ENCODE measurements at regions not wholly inside any gene's neighbourhood (a gene's known extent, or its start where the extent isn't known, plus 50 kb on each side); places are given as distances from the start of the nearest gene placed in this dataset.
"Not testable (repeated sequence)": the region's sequence is repeated elsewhere in the genome, so short reads cannot be mapped to it uniquely, and the experiment has no call there.

DNA sequence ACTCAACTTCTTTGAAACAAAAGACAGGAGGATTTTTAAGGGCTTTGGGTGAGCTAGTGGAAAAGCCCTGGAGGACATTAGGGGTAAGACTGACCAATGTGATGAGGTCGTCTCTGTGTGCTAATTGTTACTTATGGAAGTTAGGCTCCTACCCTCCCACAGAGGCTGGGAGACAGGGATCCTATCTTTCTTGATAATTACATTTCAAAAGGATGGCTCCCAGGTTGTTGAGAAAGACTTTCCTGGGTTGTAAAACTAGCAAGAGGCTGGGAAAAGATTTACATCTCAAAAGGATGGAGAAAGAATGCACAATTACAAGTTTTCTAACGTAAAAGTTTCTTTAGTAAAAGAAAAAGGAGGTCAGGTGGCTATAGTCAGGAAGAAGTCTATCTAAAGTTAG lies 605.8 kb upstream of the GOT2 start:
- Mint-ChIP-seq H3K4me3 (no peak overlapping the region), H3K27me3 (ENCODE audit: low read depth) (no peaks in the 10 kb centered on the region), H3K36me3 (ENCODE audit: insufficient read depth in 2 of 2) (no peaks in the 10 kb centered on the region), H3K4me1 (ENCODE audit: low read depth) (no peaks in the 10 kb centered on the region), H3K27ac (no peak overlapping the region), H3K9me3 (peaks cover 0 to 3% of the 10 kb centered on the region in 2 donors)
- DNase-seq (no peak), ATAC-seq (replicated peaks in 1 of 2) (no peak)

DNA sequence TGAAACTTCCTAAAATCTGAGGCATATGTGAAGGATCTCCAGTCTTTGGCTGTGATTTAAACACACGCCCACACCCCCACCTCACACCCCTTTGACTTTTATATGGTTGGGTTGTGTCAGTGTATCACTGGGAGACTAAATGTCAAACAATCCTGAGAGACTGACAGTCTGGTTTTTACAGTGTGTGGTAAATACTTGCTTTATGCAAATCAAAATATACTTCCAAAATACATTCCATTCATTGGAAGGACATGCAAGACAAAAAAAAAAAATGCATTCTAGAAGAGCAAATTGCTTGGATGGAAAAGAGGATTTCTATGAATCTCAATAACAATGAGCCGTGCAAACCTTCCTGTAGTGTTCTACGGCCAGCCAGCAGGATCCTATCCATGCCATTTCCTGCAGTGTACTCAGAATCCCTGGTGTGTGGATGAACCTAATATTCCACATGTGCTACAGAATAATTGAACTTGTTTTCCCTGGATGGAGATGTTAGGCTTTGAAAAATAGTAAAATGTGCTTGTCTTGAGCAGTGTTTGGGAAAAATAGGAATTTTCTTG lies 602.1 kb upstream of the GOT2 start:
- Mint-ChIP-seq H3K9me3 (peaks cover 3 to 5% of the 10 kb centered on the region in 2 donors), H3K27ac (no peak overlapping the region), H3K27me3 (ENCODE audit: low read depth) (peaks cover 7% of the 10 kb centered on the region), H3K4me3 (no peak overlapping the region), H3K36me3 (ENCODE audit: insufficient read depth in 2 of 2) (no peaks in the 10 kb centered on the region), H3K4me1 (ENCODE audit: low read depth) (peaks cover 6% of the 10 kb centered on the region)
- no peak for DNase-seq
- ATAC-seq (replicated peaks in 1 of 2): no peak

DNA sequence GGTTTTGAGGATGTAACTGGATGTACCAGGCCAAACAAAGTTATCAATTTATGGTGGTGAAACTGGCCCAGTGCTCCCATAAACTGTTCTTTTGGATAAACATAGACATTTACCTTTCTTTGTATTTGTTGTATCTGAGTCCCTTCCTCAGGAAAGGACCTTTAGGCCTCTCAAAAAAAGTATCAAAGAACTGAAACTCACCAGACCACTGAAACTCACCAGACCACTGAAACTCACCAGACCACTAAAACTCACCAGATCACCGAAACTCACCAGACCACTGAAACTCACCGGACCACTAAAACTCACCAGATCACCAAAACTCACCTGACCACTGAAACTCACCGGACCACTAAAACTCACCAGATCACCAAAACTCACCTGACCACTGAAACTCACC lies 597.6 kb upstream of the GOT2 start:
- not testable (repeated sequence) for H3K9me3 Mint-ChIP-seq; ATAC-seq (replicated peaks in 1 of 2); H3K27ac Mint-ChIP-seq; H3K4me1 Mint-ChIP-seq (ENCODE audit: low read depth); H3K27me3 Mint-ChIP-seq (ENCODE audit: low read depth); H3K36me3 Mint-ChIP-seq (ENCODE audit: insufficient read depth in 2 of 2); H3K4me3 Mint-ChIP-seq
- peak in 1 of 2 donors; percentile 1 for DNase-seq

- DNase-seq: no peak
- Mint-ChIP-seq H3K4me3 (no peak overlapping the region), H3K27me3 (ENCODE audit: low read depth) (peaks cover 7% of the 10 kb centered on the region), H3K4me1 (ENCODE audit: low read depth) (peaks cover 6% of the 10 kb centered on the region), H3K27ac (no peak overlapping the region), H3K9me3 (peaks cover 2 to 4% of the 10 kb centered on the region in 2 donors), H3K36me3 (ENCODE audit: insufficient read depth in 2 of 2) (no peaks in the 10 kb centered on the region)
- ATAC-seq (replicated peaks in 1 of 2): no peak
These were observed 596.0 kb upstream of the GOT2 start for GRCh38 chr16:59330019-59330670.

- Mint-ChIP-seq H3K36me3 (ENCODE audit: insufficient read depth in 2 of 2) (no peaks in the 10 kb centered on the region), H3K4me1 (ENCODE audit: low read depth) (peaks cover 6% of the 10 kb centered on the region), H3K9me3 (peaks cover 2 to 6% of the 10 kb centered on the region in 2 donors), H3K27me3 (ENCODE audit: low read depth) (peaks cover 7% of the 10 kb centered on the region), H3K4me3 (no peak overlapping the region), H3K27ac (no peak overlapping the region)
- ATAC-seq (replicated peaks in 1 of 2) (no peak), DNase-seq (no peak)
These were observed 594.8 kb upstream of the GOT2 start for GRCh38 chr16:59328961-59329360.

GRCh38 chr16:59327894-59328293 lies 593.8 kb upstream of the GOT2 start:
- Mint-ChIP-seq H3K9me3 (peaks cover 0 to 6% of the 10 kb centered on the region in 2 donors), H3K27me3 (ENCODE audit: low read depth) (no peaks in the 10 kb centered on the region), H3K27ac (no peak overlapping the region), H3K4me3 (no peak overlapping the region), H3K4me1 (ENCODE audit: low read depth) (peaks cover 6% of the 10 kb centered on the region), H3K36me3 (ENCODE audit: insufficient read depth in 2 of 2) (no peaks in the 10 kb centered on the region)
- DNase-seq (no peak), ATAC-seq (replicated peaks in 1 of 2) (no peak)

- DNase-seq: no peak
- no peak for ATAC-seq (replicated peaks in 1 of 2)
- Mint-ChIP-seq H3K4me1 (ENCODE audit: low read depth) (peaks cover 3% of the 10 kb centered on the region), H3K27me3 (ENCODE audit: low read depth) (no peaks in the 10 kb centered on the region), H3K9me3 (peaks cover 0 to 4% of the 10 kb centered on the region in 2 donors), H3K36me3 (ENCODE audit: insufficient read depth in 2 of 2) (no peaks in the 10 kb centered on the region), H3K27ac (no peak overlapping the region), H3K4me3 (no peak overlapping the region)
These were observed 592.8 kb upstream of the GOT2 start for GRCh38 chr16:59326955-59327354.

- DNase-seq: no peak
- no peaks in the 10 kb centered on the region for H3K4me1 Mint-ChIP-seq (ENCODE audit: low read depth)
- peaks cover 0 to 3% of the 10 kb centered on the region in 2 donors for H3K9me3 Mint-ChIP-seq
- ATAC-seq (replicated peaks in 1 of 2): no peak
- no peak overlapping the region for H3K4me3 Mint-ChIP-seq
- H3K27me3 Mint-ChIP-seq (ENCODE audit: low read depth): no peaks in the 10 kb centered on the region
- no peak overlapping the region for H3K27ac Mint-ChIP-seq
- no peaks in the 10 kb centered on the region for H3K36me3 Mint-ChIP-seq (ENCODE audit: insufficient read depth in 2 of 2)
These were observed 590.3 kb upstream of the GOT2 start for GRCh38 chr16:59324462-59324861.

- Mint-ChIP-seq H3K36me3 (ENCODE audit: insufficient read depth in 2 of 2) (no peaks in the 10 kb centered on the region), H3K4me3 (no peak overlapping the region), H3K27ac (no peak overlapping the region), H3K4me1 (ENCODE audit: low read depth) (no peaks in the 10 kb centered on the region), H3K9me3 (peaks cover 3 to 4% of the 10 kb centered on the region in 2 donors), H3K27me3 (ENCODE audit: low read depth) (no peaks in the 10 kb centered on the region)
- DNase-seq: no peak
- ATAC-seq (replicated peaks in 1 of 2): no peak
These were observed 586.5 kb upstream of the GOT2 start for GRCh38 chr16:59320657-59321056.

DNA sequence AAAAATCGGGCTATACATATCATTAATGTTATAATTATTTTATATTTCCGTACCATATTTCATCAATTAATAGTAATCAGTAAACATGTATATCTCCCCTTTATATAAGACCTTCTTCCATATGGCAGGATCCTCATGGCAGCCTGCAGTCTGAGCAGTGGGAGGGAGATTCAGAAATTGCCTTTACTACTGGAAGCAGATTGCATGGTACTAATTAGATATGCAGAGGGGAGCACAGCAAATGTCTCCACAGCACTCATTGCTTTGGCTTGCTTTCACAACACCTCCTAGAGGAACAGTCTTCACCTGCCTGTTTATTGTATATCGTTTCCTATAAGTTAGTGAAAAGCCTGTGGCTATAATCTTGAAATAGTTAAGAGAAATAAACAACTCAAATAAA lies 585.8 kb upstream of the GOT2 start:
- ATAC-seq (replicated peaks in 1 of 2) (no peak), DNase-seq (no peak)
- Mint-ChIP-seq H3K36me3 (ENCODE audit: insufficient read depth in 2 of 2) (no peaks in the 10 kb centered on the region), H3K27ac (no peak overlapping the region), H3K27me3 (ENCODE audit: low read depth) (no peaks in the 10 kb centered on the region), H3K4me3 (no peak overlapping the region), H3K9me3 (peaks cover 3 to 4% of the 10 kb centered on the region in 2 donors), H3K4me1 (ENCODE audit: low read depth) (no peaks in the 10 kb centered on the region)

- no peak for ATAC-seq (replicated peaks in 1 of 2)
- H3K36me3 Mint-ChIP-seq (ENCODE audit: insufficient read depth in 2 of 2): no peaks in the 10 kb centered on the region
- no peaks in the 10 kb centered on the region for H3K4me1 Mint-ChIP-seq (ENCODE audit: low read depth)
- no peak overlapping the region for H3K4me3 Mint-ChIP-seq
- no peak overlapping the region for H3K27ac Mint-ChIP-seq
- H3K27me3 Mint-ChIP-seq (ENCODE audit: low read depth): no peaks in the 10 kb centered on the region
- H3K9me3 Mint-ChIP-seq: no peaks in the 10 kb centered on the region
- no peak for DNase-seq
These were observed 571.7 kb upstream of the GOT2 start for GRCh38 chr16:59305850-59306249.

GRCh38 chr16:59296888-59297287 lies 562.8 kb upstream of the GOT2 start:
- no peak for DNase-seq
- Mint-ChIP-seq H3K4me3 (no peak overlapping the region), H3K9me3 (peaks cover 0 to 4% of the 10 kb centered on the region in 2 donors), H3K27me3 (ENCODE audit: low read depth) (no peaks in the 10 kb centered on the region), H3K27ac (no peak overlapping the region), H3K36me3 (ENCODE audit: insufficient read depth in 2 of 2) (no peaks in the 10 kb centered on the region), H3K4me1 (ENCODE audit: low read depth) (no peaks in the 10 kb centered on the region)
- no peak for ATAC-seq (replicated peaks in 1 of 2)

- H3K27ac Mint-ChIP-seq: no peak overlapping the region
- H3K4me3 Mint-ChIP-seq: no peak overlapping the region
- DNase-seq (no peak), ATAC-seq (replicated peaks in 1 of 2) (no peak)
- no peaks in the 10 kb centered on the region for H3K36me3 Mint-ChIP-seq (ENCODE audit: insufficient read depth in 2 of 2)
- H3K27me3 Mint-ChIP-seq (ENCODE audit: low read depth): no peaks in the 10 kb centered on the region
- H3K4me1 Mint-ChIP-seq (ENCODE audit: low read depth): no peaks in the 10 kb centered on the region
- peaks cover 0 to 4% of the 10 kb centered on the region in 2 donors for H3K9me3 Mint-ChIP-seq
These were observed 562.0 kb upstream of the GOT2 start for GRCh38 chr16:59295993-59296736.

Measured in activated T-cell treated with anti-CD3 and anti-CD28 coated beads, Interleukin-2, amount 50 U/mL, for 72 hours (primary cell).